Gastroesophageal sphincter (tissue), 3 donors: ENCODE measurements at regions not wholly inside any gene's neighbourhood (a gene's known extent, or its start where the extent isn't known, plus 50 kb on each side); places are given as distances from the start of the nearest gene placed in this dataset.

Experiments
- CTCF ChIP-seq, 4 experiments: fragments of 200-600 bp in 2 of 4; fragments of 450-650 bp in 2 of 4; sonication (generic) in 1 of 4; IDR thresholded peaks; one replicate each; pipeline ENCODE4 v1.5.1; 2017 to 2019; ENCODE audit warnings: antibody characterized with exemption in 4 of 4, mild to moderate bottlenecking in 2 of 4, moderate library complexity in 2 of 4
- EP300 ChIP-seq: sonication (generic); formaldehyde crosslinking; IDR thresholded peaks from one replicate; pipeline ENCODE4 v1.6.1; 2017; ENCODE audit warnings: antibody characterized with exemption, mild to moderate bottlenecking
- POLR2A ChIP-seq, 2 donors: fragments of 450-650 bp; IDR thresholded peaks; one replicate each; pipeline ENCODE4 v1.6.1; 2017; ENCODE audit warnings: antibody characterized with exemption in 2 of 2, mild to moderate bottlenecking in 2 of 2, moderate library complexity in 1 of 2

- TF ChIP-seq CTCF (IDR thresholded peaks at IDR 0.05) (no peak), POLR2A (IDR thresholded peaks at IDR 0.05) (no peak), EP300 (no peak)
Observed at GRCh38 chr10:55400075-55400849, 599.2 kb upstream of the PCDH15 start.
